DND-41 (cell line): ENCODE measurements at regions not wholly inside any gene's neighbourhood (a gene's known extent, or its start where the extent isn't known, plus 50 kb on each side); places are given as distances from the start of the nearest gene placed in this dataset.

Experiments
- EZH2 ChIP-seq: IDR thresholded peaks from 3 replicates; pipeline ENCODE4 v1.6.1; 2012; ENCODE audit warnings: borderline replicate concordance, low read depth, mild to moderate bottlenecking, moderate library complexity, low read length, inconsistent platforms; ENCODE audit not compliant: severe bottlenecking
- TF ChIP-seq, protein P1 (sequence below): IDR thresholded peaks from 2 replicates; pipeline ENCODE4 v1.5.1; 2012; ENCODE audit warnings: borderline replicate concordance, low read length, moderate library complexity, mild to moderate bottlenecking; ENCODE audit not compliant: poor library complexity, severe bottlenecking; ENCODE audit errors: extremely low read depth

GRCh38 chr16:8380311-8380710 is 210.0 kb downstream of the TMEM114 start:
- TF ChIP-seq, protein P1, sequence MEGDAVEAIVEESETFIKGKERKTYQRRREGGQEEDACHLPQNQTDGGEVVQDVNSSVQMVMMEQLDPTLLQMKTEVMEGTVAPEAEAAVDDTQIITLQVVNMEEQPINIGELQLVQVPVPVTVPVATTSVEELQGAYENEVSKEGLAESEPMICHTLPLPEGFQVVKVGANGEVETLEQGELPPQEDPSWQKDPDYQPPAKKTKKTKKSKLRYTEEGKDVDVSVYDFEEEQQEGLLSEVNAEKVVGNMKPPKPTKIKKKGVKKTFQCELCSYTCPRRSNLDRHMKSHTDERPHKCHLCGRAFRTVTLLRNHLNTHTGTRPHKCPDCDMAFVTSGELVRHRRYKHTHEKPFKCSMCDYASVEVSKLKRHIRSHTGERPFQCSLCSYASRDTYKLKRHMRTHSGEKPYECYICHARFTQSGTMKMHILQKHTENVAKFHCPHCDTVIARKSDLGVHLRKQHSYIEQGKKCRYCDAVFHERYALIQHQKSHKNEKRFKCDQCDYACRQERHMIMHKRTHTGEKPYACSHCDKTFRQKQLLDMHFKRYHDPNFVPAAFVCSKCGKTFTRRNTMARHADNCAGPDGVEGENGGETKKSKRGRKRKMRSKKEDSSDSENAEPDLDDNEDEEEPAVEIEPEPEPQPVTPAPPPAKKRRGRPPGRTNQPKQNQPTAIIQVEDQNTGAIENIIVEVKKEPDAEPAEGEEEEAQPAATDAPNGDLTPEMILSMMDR: no peak
- no peak for TF ChIP-seq EZH2
